Small intestine (tissue), 7 donors: ENCODE measurements at regions not wholly inside any gene's neighbourhood (a gene's known extent, or its start where the extent isn't known, plus 50 kb on each side); places are given as distances from the start of the nearest gene placed in this dataset.

Experiments used
- DNase-seq, 2 donors: peaks; one replicate each; pipeline versions ENCODE4 v3.0.0 to v3.0.0-alpha.2; 2013
- FAIRE-seq: peaks from 2 replicates; lab custom pipeline; 2012; peaks lifted over from hg19 to GRCh38; lab: Jason Lieb, UNC
- H3K27ac ChIP-seq, 3 donors: one replicate each; pipeline ENCODE4 v1.5.1; 2013; ENCODE audit warnings: low read length in 2 of 3, mild to moderate bottlenecking in 2 of 3, control low read depth in 1 of 3, inconsistent platforms in 1 of 3, low read depth in 1 of 3, moderate library complexity in 1 of 3
- H3K27me3 ChIP-seq, 3 donors: one replicate each; pipeline ENCODE4 v1.6.1; 2013; ENCODE audit warnings: low read length in 3 of 3, inconsistent platforms in 1 of 3; ENCODE audit not compliant: control insufficient read depth in 3 of 3, insufficient read depth in 3 of 3
- H3K36me3 ChIP-seq, 3 donors: one replicate each; pipeline ENCODE4 v1.6.1; 2013; ENCODE audit warnings: low read length in 3 of 3, inconsistent platforms in 1 of 3, low read depth in 1 of 3, mild to moderate bottlenecking in 1 of 3, moderate library complexity in 1 of 3; ENCODE audit not compliant: control insufficient read depth in 3 of 3, insufficient read depth in 2 of 3
- H3K4me1 ChIP-seq, 3 donors: one replicate each; pipeline ENCODE4 v1.6.1; 2013; ENCODE audit warnings: low read length in 2 of 3, inconsistent platforms in 1 of 3, low read depth in 1 of 3, mild to moderate bottlenecking in 1 of 3, moderate library complexity in 1 of 3; ENCODE audit not compliant: control insufficient read depth in 3 of 3, insufficient read depth in 2 of 3
- H3K4me3 ChIP-seq, 3 donors: one replicate each; pipeline ENCODE4 v1.5.1; 2013; ENCODE audit warnings: low read length in 3 of 3, control low read depth in 1 of 3, inconsistent platforms in 1 of 3, low read depth in 1 of 3, mild to moderate bottlenecking in 1 of 3, moderate library complexity in 1 of 3
- H3K9me3 ChIP-seq, 2 donors: one replicate each; pipeline ENCODE4 v1.6.1; 2013; ENCODE audit warnings: low read depth in 1 of 2, low read length in 1 of 2; ENCODE audit not compliant: control insufficient read depth in 2 of 2, insufficient read depth in 1 of 2
- WGBS, 3 donors: extraction: QIAGEN DNeasy Blood & Tissue Kit; methylation state at CpG; one replicate each; pipeline ENCODE4 v1.1.7; 2013; 5-methylcytosine and 5-hydroxymethylcytosine counted together
- donor health status: healthy with polysubstance abuse.
- donor health status: control.
- donor health status: control.
- donor health status: Bipolar disorder and iron deficiency.
- donor health status: healthy.

DNA sequence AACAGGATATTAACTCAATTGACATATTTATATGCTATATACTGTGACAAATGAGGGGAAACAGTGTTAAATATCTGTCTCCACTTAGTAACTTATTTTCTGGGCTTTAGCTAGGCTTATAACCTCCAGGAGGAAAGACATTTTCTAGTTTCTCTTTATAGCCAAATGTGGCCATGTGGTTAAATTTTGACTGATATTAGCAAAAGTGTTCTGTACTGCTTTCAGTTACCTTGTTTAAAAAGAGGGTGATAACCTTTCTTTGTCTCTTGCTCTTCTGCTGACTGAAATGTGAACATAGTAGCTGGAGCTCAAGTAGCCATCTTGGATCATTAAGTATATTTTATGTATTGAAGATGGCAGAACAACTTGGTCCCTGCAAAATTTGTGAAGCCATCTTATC lies 253.7 kb downstream of the PDHA2 start:
- DNase-seq (no peak), FAIRE-seq (no peak)
- Histone ChIP-seq H3K36me3 (no peaks in the 10 kb centered on the region), H3K27ac (no peak overlapping the region), H3K9me3 (peaks cover 0 to 2% of the 10 kb centered on the region in 2 donors), H3K4me3 (no peak overlapping the region), H3K27me3 (no peaks in the 10 kb centered on the region), H3K4me1 (no peaks in the 10 kb centered on the region)

DNA sequence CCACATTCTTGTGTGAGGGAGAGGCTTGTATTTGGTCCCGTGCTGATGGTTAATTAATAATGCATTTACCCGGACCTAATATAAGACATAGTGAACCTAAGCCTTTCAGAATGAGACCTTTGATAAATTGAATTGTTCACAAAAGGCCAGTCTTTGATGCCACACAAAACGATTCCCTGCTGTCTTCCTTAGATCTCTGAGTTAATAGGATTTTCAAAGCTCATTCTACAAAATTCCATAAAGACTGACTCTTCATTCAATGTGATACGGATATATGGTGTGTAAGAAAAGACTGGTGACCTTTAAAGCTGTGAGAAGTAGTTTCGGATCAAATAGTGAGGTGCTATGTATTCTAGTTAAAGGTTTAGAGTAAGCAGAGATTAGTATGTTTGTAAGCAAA lies 254.3 kb downstream of the PDHA2 start:
- WGBS, 3 donors = 70 to 81% (median 72%) methylated on average over 5 of the region's 5 CpGs
- Histone ChIP-seq H3K27ac (no peak overlapping the region), H3K4me1 (no peaks in the 10 kb centered on the region), H3K4me3 (no peak overlapping the region), H3K9me3 (peaks cover 0 to 2% of the 10 kb centered on the region in 2 donors), H3K27me3 (no peaks in the 10 kb centered on the region), H3K36me3 (no peaks in the 10 kb centered on the region)
- DNase-seq = no peak
- no peak for FAIRE-seq

DNA sequence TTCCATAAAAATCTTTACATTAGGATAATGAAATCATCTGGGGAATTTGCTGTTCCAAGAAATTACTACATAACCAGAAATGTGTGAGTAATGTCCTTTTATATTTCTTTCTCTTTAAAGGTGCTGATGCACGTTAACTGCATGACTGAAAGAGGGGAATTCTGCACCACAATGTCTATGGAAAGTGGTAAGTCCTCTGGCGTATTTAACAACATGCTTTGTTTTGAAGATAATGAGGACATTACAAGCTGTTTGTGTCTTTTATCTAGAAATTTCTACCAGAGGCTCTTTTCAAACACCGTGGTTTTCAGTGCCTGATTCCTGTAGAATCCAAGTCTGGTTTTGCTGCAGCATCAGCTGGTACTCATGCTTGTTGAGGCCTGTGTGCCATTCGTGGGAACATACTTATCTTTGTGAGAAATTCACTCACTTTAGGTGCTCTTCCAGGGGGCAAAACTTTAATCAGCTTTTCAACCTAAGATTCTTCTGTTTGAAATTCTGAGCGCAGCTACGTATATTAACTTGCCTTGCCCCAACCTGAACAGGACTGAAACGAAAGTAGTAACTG lies 257.2 kb downstream of the PDHA2 start:
- no peaks in the 10 kb centered on the region for H3K4me1 ChIP-seq
- H3K36me3 ChIP-seq = no peaks in the 10 kb centered on the region
- no peak for DNase-seq
- H3K4me3 ChIP-seq = no peak overlapping the region
- no peaks in the 10 kb centered on the region for H3K27me3 ChIP-seq
- no peak for FAIRE-seq
- WGBS, 3 donors = 73 to 84% (median 78%) methylated on average over 7 of the region's 7 CpGs
- peaks cover 0 to 5% of the 10 kb centered on the region in 2 donors for H3K9me3 ChIP-seq
- no peak overlapping the region for H3K27ac ChIP-seq

DNA sequence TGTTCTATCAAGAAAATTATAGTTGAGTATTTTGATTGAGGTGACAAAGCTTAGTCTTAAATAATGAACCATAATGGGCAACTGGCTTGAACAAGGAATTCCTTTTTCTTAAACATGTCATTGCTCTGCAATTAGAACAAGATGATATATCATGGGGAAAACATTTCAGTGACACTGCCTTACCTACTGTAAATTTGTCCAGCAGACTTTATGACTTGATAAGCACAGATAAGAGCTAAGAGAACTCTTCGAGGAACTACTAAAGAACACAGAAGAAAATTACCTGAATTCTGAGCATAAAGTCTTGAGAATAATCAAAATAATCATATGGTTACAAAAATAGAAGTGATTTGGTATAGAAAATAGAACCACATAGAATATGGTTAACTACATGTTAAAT lies 257.8 kb downstream of the PDHA2 start:
- H3K4me1 ChIP-seq = no peaks in the 10 kb centered on the region
- FAIRE-seq = no peak
- no peaks in the 10 kb centered on the region for H3K27me3 ChIP-seq
- DNase-seq = no peak
- peaks cover 0 to 5% of the 10 kb centered on the region in 2 donors for H3K9me3 ChIP-seq
- H3K36me3 ChIP-seq = no peaks in the 10 kb centered on the region
- WGBS, 3 donors = 15 to 55% (median 32%) methylated on average over 1 of the region's 1 CpG
- H3K4me3 ChIP-seq = no peak overlapping the region
- H3K27ac ChIP-seq = no peak overlapping the region

DNA sequence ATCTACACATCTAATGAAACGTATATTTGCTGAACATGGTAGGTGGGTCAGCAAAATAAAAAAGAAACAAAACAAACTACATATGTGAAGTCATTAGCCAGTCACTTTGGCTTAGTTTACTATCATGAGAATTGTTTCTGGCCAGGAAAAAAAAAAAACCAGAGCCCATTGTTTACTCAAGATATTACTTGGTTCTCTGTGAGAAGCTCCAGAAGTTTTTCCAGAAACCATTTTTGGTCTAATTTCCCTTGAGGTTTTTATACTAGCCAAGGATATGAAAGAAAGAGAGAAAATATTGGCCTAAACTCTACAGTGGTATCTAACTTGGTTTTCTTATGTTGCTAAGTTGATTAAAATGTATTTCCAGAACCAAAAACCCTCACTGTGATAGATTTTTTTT lies 259.1 kb downstream of the PDHA2 start:
- no peaks in the 10 kb centered on the region for H3K4me1 ChIP-seq
- FAIRE-seq (no peak), DNase-seq (no peak)
- no peak overlapping the region for H3K4me3 ChIP-seq
- H3K36me3 ChIP-seq = no peaks in the 10 kb centered on the region
- peaks cover 0 to 5% of the 10 kb centered on the region in 2 donors for H3K9me3 ChIP-seq
- WGBS, 3 donors = 21 to 48% (median 33%) methylated on average over 1 of the region's 1 CpG
- H3K27me3 ChIP-seq = no peaks in the 10 kb centered on the region
- no peak overlapping the region for H3K27ac ChIP-seq

DNA sequence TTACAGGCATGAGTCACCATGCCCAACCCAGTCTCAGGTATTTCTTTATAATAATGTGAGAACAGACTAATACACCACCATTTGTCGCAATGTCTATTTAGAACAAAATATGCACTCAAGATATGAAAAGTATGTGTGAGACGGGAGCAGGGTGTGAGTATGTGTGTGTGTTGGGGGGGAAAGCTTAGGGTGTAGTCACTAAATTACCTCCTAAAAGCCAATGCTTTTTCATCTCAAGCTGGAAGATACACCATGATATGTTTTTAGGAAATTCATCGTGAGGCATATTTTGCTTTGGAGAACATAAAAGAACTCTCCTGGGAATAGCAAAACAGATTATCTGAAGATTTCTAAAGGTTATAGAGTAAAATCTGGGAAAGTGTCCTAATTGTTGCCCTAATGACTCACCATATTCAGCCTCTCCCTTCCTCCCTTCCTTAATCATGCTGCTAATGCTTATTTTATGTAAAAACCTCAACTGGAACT lies 262.7 kb downstream of the PDHA2 start:
- DNase-seq (no peak), FAIRE-seq (no peak)
- WGBS, 3 donors = 86 to 94% (median 91%) methylated on average over 3 of the region's 3 CpGs
- Histone ChIP-seq H3K36me3 (no peaks in the 10 kb centered on the region), H3K9me3 (peaks cover 0 to 3% of the 10 kb centered on the region in 2 donors), H3K27ac (no peak overlapping the region), H3K4me1 (no peaks in the 10 kb centered on the region), H3K27me3 (no peaks in the 10 kb centered on the region), H3K4me3 (no peak overlapping the region)

DNA sequence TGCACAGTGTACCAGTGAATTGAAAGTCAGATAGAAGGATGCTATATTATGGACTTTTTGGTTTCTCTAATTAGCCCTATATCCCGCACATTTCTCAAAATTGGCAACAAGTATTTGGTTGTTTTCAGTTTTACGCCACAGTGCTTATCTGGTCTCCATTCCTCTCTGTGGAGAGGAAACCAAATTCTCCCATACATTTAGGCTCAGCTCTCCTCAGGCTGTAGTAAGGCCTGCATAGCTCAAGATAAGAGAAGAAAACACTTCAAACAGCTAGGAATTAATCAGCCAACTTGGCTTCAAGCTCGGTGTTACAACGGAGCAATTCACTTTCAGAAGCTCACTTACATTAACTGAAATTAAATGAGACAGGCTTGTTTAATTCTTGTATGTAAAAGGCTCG lies 263.2 kb downstream of the PDHA2 start:
- Histone ChIP-seq H3K27ac (no peak overlapping the region), H3K36me3 (no peaks in the 10 kb centered on the region), H3K4me1 (no peaks in the 10 kb centered on the region), H3K4me3 (no peak overlapping the region), H3K9me3 (peaks cover 0 to 3% of the 10 kb centered on the region in 2 donors), H3K27me3 (no peaks in the 10 kb centered on the region)
- FAIRE-seq (no peak), DNase-seq (no peak)
- 58 to 62% (median 58%) methylated on average over 5 of the region's 5 CpGs for WGBS, 3 donors

DNA sequence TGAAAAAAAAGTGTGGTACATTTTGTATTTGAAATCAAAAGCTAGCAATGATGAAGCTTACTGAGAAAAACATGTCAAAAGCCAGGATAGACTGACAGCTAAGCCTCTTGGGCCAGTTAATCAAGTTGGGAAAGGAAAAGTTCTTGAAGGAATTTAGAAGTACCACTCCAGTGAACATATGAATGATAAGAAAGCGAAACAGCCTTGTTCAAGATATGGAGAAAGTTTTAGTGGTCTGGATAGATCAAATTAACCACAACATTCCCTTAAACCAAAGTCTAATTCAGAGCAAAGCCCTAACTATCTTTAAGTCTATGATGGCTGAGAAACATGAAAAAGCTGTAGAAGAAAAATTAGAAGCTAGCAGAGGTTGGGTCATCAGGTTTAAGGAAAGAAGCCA lies 268.3 kb downstream of the PDHA2 start:
- DNase-seq (no peak), FAIRE-seq (no peak)
- Histone ChIP-seq H3K4me3 (no peak overlapping the region), H3K27me3 (no peaks in the 10 kb centered on the region), H3K27ac (no peak overlapping the region), H3K9me3 (no peaks in the 10 kb centered on the region), H3K4me1 (no peaks in the 10 kb centered on the region), H3K36me3 (no peaks in the 10 kb centered on the region)
- WGBS, 3 donors = 53 to 83% (median 69%) methylated on average over 1 of the region's 1 CpG

DNA sequence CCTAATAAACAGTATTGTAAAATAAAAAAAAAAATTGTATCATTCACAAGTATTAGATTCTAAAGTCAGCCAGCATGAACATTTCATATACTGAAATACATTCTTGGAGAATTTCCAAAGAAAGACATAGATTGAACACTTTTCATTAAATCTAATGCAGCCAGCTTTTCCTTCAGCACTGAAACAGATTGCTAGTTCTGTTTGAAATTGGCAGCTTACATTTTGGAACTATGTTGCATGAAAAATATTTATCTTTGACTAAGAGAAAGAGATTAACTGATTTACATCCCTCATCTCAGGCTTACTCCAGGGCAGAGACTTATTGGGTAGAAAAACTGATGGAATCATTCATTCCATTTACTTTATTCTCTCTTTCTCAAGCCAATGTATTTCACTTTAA lies 272.7 kb downstream of the PDHA2 start:
- no peaks in the 10 kb centered on the region for H3K4me1 ChIP-seq
- no peak for DNase-seq
- no peak for FAIRE-seq

More for the DNA sequence above, 272.7 kb downstream of the PDHA2 start:
- no peaks in the 10 kb centered on the region for H3K9me3 ChIP-seq
- H3K36me3 ChIP-seq = no peaks in the 10 kb centered on the region
- H3K27ac ChIP-seq = no peak overlapping the region
- no peak overlapping the region for H3K4me3 ChIP-seq
- no peaks in the 10 kb centered on the region for H3K27me3 ChIP-seq
